HG03175 (cell line): ENCODE measurements at regions not wholly inside any gene's neighbourhood (a gene's known extent, or its start where the extent isn't known, plus 50 kb on each side); places are given as distances from the start of the nearest gene placed in this dataset.
A peak's percentile ranks its signal among the peaks of the same experiment; 100 is the strongest.
"Not testable (repeated sequence)": the region's sequence is repeated elsewhere in the genome, so short reads cannot be mapped to it uniquely, and the experiment has no call there.

Experiments used
- ATAC-seq: cut with Tn5 transposase; IDR thresholded peaks from one replicate; pipeline ENCODE4 v1.9.1; 2021; ENCODE audit warnings: mild to moderate bottlenecking, moderate library complexity; ENCODE audit not compliant: unreplicated experiment

DNA sequence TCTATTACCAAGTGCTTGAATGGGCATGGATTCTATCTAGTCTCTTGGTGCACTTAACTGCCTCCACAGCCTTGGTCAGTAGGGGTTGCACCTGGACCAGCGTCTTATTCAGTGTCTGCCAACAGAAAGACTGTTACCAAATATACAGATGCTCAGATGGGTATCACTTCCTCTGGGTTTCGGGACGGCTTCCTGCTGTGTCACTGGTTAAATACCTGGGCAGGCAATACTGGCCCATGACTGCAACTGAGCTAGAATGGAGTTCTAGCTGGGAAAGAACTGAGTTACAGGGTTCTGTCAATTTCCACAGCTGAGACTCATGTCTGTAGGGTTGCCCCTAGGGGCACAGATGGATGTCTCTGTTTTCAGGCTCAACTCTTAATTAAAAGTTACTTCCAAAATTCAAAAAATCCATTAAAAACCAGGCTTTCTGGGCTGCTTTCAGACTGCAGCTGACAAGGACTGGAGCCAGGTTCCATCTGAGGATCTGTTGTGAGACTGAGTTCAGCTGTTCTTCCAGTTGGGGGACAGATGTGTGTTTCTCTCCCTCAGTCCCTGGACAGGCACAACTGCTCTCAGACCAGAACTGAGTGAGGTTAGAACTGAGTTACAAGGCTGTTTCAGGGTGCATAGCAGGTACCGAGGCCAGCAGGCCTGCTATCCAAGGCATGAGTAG lies 789.6 kb upstream of the SLC8A1 start:
- ATAC-seq: peak; percentile 59

DNA sequence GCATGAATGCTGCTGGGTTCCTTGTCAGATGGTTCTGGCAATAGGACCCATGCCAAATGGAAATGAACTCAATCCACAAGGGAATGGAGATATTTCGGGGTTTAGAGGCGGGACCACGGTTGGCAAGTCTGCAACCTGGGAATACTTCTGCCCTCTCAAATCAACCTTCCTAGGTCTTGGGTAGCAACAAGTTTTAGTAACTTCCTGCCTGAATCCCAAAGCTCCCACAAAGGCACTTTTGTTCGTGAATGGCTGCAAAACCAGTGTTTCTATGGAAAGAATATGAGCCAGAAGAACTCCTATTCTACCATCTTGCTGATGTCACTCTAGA lies 790.1 kb upstream of the SLC8A1 start:
- no peak for ATAC-seq

DNA sequence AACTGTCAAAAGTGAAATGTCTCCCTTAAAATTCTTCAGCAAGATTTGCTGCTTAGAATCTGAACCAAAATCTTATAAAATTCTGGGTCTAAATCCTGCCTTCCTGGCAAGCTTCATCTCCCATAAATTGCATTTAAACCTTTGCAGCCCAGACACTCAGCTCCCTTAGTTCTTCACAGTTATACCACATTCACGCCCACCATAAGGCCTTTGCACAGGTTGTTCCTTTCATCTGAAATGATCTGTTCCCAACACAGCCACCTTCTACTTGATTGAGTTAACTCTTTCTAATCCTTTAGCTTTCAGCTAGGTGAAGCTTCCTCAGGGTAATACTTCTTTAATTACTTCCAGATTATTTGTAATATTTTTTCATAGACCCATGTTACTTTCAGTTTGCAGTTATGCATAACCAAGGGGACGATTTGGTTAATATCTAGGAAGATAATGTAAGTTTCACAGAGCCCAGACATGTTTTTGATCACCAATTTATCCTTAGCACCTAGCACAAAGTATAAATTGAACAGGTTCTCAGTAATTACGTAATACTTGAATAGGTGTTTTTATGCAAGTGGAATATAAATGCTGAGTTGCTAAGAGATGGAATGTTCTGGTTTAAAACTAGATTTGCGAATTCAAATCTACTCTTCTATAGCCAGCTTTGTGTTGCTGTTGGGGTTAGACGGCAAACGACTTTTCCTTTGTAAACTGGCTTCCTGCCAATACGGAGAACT lies 779.7 kb upstream of the PKDCC start:
- ATAC-seq: no peak

DNA sequence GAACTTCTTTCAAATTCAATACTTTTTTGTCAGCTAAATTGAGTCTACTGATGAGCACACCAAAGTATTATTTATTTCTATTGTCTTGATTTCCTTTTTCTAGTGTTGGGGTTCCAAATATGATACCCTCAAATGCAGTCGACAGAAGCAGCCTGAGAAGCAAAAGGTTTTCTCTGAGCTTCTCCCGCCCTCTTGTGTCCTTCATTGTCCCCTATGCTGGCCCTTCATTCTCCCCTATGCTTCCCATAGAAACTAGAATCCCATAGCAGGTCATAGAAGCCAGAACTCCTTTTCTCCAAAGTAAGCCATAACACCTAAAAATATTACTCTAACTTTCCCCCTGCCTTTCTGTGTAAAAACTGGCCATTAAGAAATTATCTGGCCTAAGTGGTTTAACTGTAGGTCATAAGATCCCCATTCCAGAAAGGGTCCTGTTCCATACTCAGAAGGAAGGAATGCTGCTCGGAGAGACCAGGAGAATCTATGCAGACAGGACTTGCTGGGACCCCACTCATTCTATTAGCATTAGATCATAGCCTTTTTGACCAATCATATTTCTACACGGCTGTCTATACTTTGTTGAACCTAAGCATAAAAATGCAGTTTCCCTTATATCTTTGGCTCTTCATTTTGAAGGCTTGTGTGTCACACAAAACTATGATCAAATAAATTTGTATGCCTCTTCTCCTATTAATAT lies 764.6 kb upstream of the PKDCC start:
- ATAC-seq: no peak

DNA sequence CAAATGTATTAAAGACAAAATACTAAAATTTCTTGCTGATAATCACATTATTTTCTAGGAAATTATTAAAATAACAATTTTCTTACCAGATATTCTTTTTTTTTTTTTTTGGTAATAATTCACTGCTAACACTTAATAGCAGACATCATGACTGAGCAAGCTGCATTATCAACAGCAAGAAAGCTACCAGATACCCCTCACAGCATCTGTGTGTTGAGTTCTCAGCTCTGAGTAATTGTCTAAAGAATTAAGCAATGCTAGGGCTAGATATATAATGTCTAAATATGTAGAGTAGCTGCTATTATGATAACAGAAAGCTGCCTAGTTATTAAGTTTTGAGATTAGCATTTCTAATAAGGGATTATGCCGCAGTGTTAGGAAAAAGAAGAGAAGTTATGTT lies 754.3 kb upstream of the PKDCC start:
- no peak for ATAC-seq

DNA sequence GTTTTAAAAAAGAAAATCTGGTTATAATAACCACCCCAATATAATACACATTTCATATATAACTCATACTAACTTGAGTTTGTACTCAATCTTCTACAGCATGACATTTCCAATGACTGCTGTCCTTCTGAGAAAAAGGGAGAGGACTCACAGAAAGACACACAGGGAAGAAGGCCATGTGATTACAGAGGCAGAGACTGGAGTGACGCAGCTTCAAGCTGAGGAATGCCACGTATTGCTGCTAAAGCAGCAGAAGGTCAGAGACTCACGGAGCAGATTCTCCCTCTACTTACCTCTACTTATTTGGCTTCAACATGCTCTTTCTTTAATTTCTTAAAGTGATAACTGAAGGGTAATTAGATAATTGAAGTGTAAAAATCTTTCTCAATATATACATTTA lies 753.5 kb upstream of the PKDCC start:
- no peak for ATAC-seq

DNA sequence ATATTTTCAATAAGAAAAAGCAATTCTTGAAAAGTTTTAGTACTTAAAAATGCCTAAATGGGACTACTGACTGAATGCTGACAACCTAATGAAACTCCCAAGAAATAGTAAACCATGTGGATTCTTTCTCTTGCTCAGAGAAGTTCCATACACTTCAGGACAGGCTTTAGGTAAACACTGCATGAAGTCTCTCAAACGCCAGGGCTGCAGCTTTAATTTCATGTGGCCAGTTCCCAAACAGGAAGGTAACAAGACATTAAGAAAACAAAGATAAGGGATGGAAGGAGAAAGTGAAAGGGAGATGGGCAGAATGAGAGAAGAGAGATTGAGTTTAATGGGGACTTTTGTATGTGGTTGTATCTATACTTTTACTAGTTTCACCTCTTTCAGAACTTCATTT lies 734.7 kb upstream of the PKDCC start:
- ATAC-seq: no peak

DNA sequence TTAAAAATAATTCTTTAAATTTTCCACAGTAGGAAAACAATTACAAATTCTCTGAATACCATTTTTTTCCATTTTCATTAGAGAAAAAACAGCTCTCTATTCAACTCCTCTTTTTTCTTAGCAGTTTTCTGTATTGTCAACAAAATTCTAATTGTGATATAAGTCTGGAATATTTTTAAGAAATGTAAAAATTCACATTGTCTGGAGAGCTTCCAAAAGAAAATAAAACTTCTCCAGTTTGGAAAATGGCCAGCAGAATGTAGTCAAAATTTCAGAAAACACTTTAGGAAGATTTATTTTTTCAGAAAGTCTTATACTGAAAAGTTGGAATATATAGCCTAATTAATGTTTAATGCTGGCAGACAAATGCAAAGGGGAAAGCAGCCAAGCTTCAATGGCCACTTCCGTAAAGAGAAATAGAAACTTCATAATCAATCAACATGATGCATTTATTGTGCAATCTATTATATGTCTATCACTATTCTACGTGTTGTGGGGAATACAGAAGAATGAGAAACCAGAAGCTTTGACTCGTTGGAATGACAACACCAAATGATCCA lies 733.2 kb upstream of the PKDCC start:
- ATAC-seq: no peak

DNA sequence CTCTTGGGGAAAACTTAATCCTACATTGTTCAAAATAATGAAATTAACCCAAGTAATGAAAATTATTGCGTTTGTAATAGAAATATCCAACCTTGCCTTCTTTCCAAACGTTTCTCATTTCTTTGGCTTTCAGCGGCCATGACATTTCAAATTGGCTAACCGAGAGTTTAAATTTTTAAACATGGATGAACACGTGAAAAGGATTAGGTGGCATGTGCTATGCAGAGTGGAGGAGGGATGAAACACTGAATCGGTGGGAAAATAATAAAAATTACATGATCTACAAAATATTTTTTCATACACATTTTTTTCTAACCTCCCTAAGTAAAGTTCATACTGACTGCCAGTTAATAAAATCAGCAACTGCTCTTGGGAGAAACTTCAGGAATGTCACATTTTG lies 728.4 kb upstream of the PKDCC start:
- ATAC-seq: no peak

DNA sequence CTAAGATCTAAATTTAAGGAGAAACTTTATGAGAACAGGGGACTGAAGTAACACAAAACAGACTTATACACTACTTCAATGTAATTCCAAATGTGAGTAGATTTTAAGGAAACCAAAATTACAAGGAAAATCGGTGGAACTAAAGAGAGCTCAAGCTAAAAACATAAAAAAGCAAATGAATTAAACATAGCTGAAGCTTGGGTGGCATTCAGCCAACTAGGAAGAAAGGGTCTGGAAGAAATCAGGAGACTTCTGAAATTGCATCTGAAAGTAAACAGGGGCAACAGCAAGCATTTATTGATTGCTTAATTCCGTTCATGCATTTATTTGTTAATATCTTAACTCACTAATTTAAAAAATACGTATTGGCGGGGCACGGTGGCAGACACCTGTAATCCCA lies 727.3 kb upstream of the PKDCC start:
- ATAC-seq: no peak

DNA sequence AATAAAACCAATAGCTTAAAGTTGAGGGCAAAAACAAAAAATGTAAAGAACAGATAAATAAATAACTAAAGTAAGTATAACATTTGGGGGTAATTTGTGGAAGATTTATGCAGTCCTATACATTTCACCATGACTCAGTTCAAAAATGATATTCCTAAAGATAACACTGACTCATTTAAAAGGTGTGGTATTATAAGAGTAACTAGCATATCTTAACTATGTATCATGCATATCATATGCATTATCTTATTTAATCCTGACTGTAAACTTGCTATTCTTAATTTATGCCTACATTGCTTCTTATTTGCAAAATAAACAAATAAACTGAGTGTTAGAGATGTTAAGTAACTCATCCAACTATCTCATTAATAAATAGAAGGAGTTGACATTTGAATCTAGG lies 726.5 kb upstream of the PKDCC start:
- no peak for ATAC-seq

DNA sequence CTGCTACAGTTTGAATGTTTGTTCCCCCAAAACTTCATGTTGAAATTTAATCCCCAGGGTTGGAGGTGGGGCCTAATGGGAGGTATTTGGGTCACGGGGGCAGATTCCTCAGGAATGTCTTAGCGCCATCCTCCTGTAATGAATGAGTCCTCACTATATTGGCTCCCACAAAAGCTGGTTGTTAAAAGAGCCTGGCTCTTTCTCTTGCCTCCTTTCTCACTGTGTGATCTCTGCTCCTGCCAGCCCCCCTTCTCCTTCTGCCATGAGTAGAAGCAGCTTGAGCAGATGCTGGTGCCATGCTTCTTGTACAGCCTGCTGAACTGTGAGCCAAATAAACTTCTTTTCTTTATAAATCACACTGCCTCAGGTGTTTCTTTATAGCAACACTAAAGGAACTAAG lies 721.0 kb upstream of the PKDCC start:
- no peak for ATAC-seq

DNA sequence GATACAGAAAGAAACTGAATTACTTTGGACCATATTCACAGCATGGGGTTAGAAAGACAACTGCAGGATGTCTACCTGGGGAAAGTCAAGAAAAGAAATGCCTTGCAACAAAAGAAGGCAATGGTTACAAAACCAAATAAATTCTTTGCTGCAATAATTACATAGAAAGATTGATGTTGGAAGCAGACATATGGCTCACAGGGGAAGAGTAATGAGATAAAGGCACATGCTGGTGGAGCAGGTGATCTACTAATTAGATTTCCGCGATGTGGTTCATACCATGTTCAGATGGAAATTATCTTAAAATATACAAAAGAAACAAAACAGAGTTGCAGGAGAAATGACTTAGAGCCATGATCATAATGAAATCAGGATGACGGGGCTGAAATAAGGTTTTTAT lies 718.8 kb upstream of the PKDCC start:
- no peak for ATAC-seq

DNA sequence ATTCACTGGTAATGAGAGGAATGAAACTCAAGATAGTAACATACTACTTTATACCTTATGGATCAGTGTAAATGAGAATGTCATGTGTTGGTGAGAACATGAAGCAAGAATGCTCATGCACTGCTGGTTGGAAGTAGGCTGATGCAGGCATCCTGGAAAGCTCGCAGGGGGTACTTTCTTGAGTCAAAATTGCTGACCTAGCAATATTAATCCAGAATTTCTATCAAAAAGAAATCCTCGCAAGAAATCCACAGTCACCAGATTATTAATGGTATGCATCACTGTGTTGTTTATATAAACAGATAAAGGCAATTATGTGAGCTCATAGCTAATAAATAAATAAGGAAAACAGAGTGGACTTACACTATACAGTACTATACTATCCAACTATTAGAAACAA lies 713.7 kb upstream of the PKDCC start:
- ATAC-seq: no peak

DNA sequence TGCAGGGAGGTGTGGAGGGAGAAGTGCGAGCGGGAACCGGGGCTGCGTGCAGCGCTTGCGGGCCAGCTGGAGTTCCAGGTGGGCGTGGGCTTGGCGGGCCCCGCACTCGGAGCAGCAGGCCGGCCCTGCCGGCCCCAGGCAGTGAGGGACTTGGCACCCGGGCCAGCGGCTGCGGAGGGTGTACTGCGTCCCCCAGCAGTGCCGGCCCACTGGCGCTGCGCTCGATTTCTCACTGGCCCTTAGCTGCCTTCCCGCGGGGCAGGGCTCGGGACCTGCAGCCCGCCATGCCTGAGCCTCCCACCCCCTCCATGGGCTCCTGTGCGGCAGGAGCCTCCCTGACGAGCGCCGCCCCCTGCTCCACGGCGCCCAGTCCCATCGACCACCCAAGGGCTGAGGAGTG lies 712.2 kb upstream of the PKDCC start:
- not testable (repeated sequence) for ATAC-seq

DNA sequence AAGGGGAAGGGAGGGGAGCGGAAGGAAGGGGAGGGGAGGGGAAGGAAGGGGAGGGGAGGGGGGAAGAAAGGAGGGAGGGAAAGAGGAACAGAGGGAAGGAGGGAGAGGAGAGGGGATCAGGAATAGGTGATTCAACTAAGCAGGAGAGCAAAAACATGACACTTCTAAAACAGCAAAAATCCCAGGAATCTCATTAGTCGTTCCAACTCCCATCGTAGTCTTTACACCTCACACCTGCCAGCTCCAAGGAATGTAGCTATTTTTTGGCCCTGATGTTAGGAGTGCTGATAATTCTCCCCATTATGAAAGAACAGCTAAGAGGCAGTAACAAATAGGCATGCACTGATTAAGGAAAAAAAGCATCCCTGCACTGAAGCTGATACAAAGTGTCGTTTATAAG lies 709.9 kb upstream of the PKDCC start:
- ATAC-seq: no peak

DNA sequence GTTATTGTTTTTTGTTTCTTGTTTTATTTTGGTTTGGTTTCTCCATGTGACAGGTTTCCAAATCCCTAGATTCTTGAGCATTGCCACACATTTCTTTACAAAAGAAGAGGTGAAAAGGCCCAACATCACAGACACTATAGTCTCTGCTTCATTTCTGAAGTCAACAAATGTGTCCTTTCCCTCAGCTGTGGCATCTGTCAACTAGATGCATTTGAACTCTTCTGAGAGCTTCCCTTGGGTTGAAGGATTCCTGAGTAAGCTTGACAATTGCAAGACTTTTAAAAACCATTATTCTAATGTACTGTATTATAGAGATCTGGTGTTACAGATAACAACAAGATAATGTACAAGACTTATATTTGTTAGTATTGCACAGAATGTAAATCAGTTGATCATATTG lies 703.3 kb upstream of the PKDCC start:
- ATAC-seq: no peak

DNA sequence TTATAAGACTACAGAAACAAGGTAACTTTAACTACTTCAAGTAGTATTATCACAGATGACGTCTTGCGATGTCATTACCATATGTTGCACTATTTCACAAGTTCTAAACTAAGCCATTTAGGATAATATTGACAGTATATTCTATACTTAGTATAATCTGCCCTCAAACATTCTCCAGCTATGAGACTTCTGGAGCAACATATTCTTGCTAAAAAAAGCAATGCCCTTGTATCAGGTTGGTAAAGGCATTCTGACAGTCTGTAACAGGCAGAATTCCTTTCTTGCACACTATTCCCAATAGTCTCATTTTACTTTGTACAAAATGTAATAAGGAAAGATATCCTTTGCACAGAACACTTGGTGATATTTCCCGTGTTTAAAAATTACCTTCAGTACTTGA lies 694.8 kb upstream of the PKDCC start:
- ATAC-seq: no peak

DNA sequence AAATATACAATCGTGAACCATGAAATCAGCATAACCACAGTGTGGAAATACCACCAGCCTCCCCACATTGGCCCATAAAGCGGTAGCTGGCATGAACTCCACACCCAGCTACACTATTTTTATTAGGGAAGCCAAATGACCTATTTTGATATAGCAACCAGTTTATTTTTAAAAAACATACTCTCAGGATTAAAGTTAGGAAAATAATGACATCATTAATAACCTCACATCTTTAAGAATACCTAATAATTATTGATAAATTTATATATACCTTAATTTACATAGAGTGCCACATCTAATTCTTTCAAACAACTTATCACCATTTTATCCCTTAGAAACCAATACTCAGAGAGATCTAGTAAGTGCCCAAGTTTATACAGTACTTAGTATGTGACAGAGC lies 692.0 kb upstream of the PKDCC start:
- ATAC-seq: no peak

DNA sequence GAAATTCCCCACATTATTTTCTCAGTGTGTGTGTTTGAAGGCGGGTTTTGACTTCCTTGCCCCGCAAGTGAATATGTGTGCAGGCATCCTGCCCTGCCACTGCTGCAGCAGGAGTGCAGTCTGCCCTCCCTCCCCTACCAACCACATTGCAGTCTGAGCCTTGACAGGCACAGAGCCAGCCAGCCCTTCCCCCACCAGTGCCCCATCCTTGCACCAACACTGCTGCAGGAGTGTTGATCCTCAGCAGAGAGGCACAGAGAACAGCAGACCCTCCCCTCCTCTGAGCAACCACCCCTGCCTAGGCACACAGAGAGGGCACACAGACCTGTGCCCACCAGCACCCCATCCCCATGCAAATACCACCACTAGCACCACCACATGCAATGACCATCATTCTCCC lies 683.0 kb upstream of the PKDCC start:
- no peak for ATAC-seq

DNA sequence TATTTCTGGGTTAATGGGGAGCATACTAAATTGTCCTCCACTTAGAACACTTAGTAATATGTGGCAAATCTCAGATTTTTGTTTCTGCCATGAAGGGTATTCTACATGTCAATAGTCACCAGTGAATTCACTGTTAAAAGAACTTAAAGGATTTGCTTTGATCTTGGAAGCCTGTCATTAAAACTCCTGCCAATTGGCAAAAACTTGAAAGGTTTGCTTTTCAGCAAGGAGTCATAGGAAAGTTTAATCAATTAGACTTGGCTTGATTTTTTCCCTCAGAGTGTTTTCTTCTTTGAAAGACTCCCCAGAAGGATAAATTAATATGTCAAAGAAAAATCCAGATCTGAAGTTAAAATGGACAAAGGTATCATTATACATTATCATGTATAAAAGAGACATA lies 671.9 kb upstream of the PKDCC start:
- ATAC-seq: no peak

DNA sequence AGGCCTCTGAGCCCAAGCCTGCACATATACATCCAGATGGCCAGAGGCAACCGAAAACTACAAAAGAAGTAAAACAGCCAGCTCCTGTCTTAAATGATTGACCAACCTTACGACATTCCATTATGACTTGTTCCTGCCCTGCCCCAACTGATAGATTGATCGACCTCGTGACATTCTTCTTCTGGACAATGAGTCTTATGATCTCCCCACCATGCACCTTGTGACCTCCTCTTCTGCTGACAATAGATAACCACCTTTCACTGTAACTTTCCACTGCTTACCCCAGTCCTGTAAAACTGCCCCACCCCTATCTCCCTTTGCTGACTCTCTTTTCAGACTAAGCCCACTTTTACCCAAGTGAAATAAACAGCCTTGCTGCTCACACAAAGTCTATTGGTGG lies 670.0 kb upstream of the PKDCC start:
- ATAC-seq: no peak
